Retinal pigment epithelial cell (primary cell): ENCODE measurements at regions not wholly inside any gene's neighbourhood (a gene's known extent, or its start where the extent isn't known, plus 50 kb on each side); places are given as distances from the start of the nearest gene placed in this dataset.

Experiments used
- DNase-seq: peaks from one replicate; pipeline ENCODE4 v3.0.0-alpha.2; 2010; ENCODE audit warnings: low read depth
- H3K4me3 ChIP-seq: 2 replicates; pipeline ENCODE4 v1.5.1; 2011; ENCODE audit warnings: mild to moderate bottlenecking, low read length, control low read depth, moderate library complexity
- CTCF ChIP-seq: conservative IDR thresholded peaks from 2 replicates; pipeline ENCODE4 v1.5.1; 2011; ENCODE audit warnings: low read depth, low read length, control low read depth, inconsistent platforms

- no peak overlapping the region for H3K4me3 ChIP-seq
Observed at GRCh38 chr18:38923126-38923525, 1357.5 kb upstream of the CELF4 start.

GRCh38 chr18:38909972-38910371, 1344.4 kb upstream of the CELF4 start:
- peak; percentile 45 for DNase-seq
- no peak for TF ChIP-seq CTCF
- no peak overlapping the region for H3K4me3 ChIP-seq

More at GRCh38 chr18:38923126-38923525, 1357.5 kb upstream of the CELF4 start:
- TF ChIP-seq CTCF, result no peak
- no peak for DNase-seq

DNA sequence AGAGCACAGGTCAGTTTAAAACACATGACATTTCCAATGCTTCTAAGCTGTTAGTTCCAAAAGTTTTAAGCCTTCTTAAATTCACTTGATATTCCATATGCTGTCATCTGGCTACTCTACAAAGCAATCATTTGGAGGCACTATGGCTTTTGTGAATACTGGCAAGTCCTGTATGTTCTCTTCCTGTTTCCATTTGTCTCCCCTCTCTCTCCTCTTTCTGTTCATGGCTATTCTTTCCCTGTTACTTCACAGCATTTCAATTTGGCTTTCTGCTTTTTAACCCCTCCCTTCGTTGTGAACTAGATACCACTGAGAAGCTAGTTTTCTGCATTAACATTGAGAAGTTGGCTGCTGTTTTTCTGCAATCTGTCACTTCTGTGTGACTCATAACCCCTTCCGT, 1337.2 kb upstream of the CELF4 start:
- no peak overlapping the region for H3K4me3 ChIP-seq
- DNase-seq, result no peak
- no peak for TF ChIP-seq CTCF

DNA sequence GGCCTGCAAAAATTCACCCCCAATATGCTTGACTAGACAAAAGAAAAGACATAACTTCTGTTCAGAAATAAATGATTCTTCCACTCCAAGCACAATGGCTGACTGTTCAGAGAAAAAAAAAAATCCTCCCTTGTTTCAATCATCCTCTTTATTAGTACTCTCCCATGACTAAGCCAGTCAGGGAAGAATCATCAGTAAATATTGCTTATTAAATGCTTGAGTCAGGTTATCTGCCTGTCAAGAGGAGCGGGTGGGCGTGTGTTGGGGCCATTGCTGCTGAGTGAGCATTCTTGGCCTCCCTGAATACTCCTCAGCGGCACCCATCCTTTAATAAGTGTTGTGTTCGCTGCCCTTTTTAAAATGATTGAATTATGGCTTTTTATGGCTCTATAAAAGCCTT, 1334.8 kb upstream of the CELF4 start:
- TF ChIP-seq CTCF, result no peak
- no peak for DNase-seq
- no peak overlapping the region for H3K4me3 ChIP-seq

DNA sequence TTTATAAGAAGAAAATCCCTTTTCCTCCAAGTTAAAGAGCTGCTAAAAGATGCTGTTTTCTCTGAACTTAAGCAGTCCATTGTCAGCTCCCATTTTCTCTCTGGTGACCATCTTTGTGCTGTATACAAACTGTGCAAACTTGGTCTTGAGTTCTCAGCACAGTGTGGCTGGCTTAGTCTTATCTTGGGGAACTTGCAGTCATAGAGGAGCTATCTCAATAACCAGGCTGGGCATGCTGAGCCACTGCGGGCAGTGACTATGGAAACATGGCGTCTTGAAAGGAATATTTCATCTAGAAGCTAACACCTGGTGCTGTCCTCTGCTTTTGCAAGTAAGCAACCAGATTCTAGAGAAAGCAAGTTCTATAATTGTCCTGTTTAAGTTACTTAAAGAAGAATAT, 1334.4 kb upstream of the CELF4 start:
- H3K4me3 ChIP-seq, result no peak overlapping the region
- DNase-seq, result no peak
- TF ChIP-seq CTCF, result no peak

- H3K4me3 ChIP-seq, result no peak overlapping the region
- no peak for DNase-seq
- no peak for TF ChIP-seq CTCF
Observed at GRCh38 chr18:38899252-38899651, 1333.7 kb upstream of the CELF4 start.

GRCh38 chr18:38898167-38898566, 1332.6 kb upstream of the CELF4 start:
- TF ChIP-seq CTCF, result no peak
- no peak for DNase-seq
- no peak overlapping the region for H3K4me3 ChIP-seq
